Inflammatory macrophage (primary cell): ENCODE measurements at regions not wholly inside any gene's neighbourhood (a gene's known extent, or its start where the extent isn't known, plus 50 kb on each side); places are given as distances from the start of the nearest gene placed in this dataset.
"Not testable (repeated sequence)": the region's sequence is repeated elsewhere in the genome, so short reads cannot be mapped to it uniquely, and the experiment has no call there.

Source experiments
- DNase-seq, 2 donors: peaks; one replicate each; pipeline ENCODE4 v3.0.0-alpha.2; 2020 to 2022

GRCh38 chr3:150327678-150328653, 80.1 kb upstream of the TSC22D2 start:
- DNase-seq: no peak

GRCh38 chr3:150324788-150325187, 83.3 kb upstream of the TSC22D2 start:
- DNase-seq: no peak

- no peak for DNase-seq
These were observed 83.9 kb upstream of the TSC22D2 start for GRCh38 chr3:150324245-150324644.

- no peak for DNase-seq
These were observed 84.3 kb upstream of the TSC22D2 start for GRCh38 chr3:150323770-150324169.

GRCh38 chr3:150323091-150323490, 85.0 kb upstream of the TSC22D2 start:
- DNase-seq: not testable (repeated sequence)

DNA sequence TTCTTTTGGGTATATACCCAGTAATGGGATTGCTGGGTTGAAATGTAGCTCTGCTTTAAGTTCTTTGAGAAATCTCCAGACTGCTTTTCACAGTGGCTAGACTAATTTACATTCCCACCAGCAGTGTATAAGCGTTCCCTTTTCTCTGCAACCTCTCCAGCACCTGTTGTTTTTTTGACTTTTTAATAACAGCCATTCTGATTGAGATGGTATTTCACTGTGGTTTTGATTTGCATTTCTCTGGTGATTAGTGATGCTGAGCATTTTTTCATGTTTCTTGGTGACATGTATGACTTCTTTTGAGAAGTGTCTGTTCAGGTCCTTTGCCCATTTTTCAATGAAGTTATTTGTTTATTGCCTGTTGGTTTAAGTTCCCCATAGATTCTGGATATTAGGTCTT, 87.1 kb upstream of the TSC22D2 start:
- DNase-seq: not testable (repeated sequence)

DNA sequence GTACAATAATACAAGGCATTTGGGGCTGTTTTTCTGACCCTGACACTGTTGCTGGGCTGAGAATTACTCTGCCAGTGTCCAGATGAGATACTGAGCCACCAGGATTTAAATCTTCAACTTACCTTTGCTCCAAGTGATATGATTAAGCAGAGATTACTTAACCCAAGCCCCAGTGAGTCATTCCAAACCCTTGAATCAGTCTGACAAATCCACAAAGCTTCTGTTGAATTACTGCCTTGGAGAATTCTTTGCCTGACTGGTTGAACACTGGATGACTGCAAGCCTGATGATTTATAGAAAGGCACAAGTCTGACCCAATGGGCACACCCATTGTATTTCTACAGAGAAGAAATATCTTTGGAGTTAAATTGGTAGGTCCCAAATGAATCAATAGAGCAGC, 88.2 kb upstream of the TSC22D2 start:
- no peak for DNase-seq

- DNase-seq: no peak
These were observed 90.6 kb upstream of the TSC22D2 start for GRCh38 chr3:150317469-150317868.

GRCh38 chr3:150315721-150316120, 92.4 kb upstream of the TSC22D2 start:
- DNase-seq: no peak

- DNase-seq: no peak
These were observed 93.7 kb upstream of the TSC22D2 start for GRCh38 chr3:150314248-150315004.

GRCh38 chr3:150312018-150312657, 96.0 kb upstream of the TSC22D2 start:
- DNase-seq: peak in 1 of 2 donors; percentile 3

GRCh38 chr3:150311156-150311555, 96.9 kb upstream of the TSC22D2 start:
- no peak for DNase-seq

DNA sequence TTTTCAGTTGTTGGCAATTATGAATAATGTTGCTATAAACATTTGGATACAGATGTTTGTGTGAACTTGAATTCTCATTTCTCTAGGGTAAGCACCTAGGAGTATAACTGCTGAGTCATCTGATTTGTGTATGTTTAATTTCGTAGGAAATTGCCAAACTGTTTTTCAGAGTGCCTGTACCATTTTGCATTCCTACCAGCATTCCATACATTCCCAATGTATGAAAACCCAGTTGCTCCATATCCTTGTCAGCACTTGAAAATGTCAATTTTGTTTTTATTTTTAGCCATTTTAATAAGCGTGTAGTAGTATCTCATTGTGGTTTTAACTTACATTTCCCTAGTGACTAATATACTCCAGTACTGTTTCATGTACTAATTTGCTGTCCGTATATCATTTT, 98.5 kb upstream of the TSC22D2 start:
- no peak for DNase-seq

- DNase-seq: no peak
These were observed 98.9 kb upstream of the TSC22D2 start for GRCh38 chr3:150309257-150309542.

DNA sequence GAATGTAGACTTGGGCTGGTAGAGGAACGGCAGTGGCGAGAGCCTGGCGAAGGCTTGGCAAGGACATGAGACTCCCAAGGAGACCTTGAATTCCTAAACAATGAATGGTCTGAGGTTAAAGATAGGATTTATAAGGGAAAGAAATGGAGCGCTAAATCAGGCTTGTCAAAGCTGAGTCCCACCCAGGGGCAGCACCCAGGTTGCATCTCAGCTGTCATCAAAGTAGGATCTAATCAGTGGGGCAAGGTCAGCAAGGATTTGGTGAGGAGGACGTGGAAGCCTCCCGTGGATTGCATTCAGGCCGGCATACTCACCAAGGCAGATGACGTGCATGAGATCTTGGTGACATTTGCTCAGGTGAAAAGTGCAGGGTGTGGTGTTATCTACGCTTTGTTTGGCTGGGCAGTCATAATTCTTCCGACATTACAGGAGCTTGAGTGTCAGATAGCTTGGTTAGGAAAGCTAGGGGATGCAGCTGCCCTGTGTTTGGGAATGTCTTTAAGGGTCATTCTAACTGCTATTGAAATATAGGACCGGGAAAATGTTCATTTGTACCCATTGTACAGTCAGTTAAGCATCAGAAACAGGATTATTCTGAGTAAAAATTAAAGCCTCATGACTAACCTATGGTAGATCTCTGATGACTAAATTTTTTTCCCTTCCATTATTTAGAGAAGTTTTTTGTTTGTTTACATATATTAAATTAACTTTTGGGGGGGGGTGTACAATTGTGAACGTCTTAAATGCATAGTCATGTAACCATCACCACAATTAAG, 99.4 kb upstream of the TSC22D2 start:
- DNase-seq: no peak

GRCh38 chr3:150308037-150308319, 100.1 kb upstream of the TSC22D2 start:
- DNase-seq: no peak

DNA sequence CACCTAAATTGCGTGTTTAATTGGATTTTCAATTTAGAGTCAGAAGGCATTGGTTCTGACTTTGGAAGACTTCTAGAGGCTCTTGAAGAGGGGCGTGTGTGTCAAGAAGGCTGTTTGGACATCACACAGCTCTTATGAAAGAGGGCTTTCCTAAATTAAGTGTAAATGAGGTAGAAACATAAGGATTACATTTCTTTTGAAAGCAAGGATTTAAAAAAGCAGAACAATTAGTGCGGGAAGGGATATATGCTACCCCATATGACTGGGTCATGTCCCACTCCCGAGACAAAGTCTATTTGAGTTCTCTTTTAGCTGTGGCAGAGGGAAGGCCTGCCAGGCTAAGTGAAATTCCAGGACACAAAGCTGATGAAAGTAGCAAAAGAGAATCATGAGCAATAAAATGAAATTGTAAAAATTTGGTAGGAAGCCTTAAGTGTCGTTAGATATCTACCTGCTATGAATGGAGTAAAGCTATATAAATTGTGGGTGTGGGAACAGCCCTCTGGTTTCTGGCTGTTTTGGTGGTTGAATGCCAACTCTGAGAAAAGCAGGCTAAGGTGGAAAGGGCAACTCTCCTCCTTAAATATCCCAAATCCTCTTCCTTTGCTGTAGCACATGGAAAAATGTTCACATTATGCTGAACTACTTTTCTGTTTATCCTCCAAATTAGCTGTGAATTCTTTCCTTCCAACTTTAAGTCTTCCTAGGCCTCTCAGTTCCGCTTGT, 100.6 kb upstream of the TSC22D2 start:
- DNase-seq: no peak

GRCh38 chr3:150306906-150307305, 101.2 kb upstream of the TSC22D2 start:
- no peak for DNase-seq

- no peak for DNase-seq
These were observed 102.0 kb upstream of the TSC22D2 start for GRCh38 chr3:150306083-150306482.

DNA sequence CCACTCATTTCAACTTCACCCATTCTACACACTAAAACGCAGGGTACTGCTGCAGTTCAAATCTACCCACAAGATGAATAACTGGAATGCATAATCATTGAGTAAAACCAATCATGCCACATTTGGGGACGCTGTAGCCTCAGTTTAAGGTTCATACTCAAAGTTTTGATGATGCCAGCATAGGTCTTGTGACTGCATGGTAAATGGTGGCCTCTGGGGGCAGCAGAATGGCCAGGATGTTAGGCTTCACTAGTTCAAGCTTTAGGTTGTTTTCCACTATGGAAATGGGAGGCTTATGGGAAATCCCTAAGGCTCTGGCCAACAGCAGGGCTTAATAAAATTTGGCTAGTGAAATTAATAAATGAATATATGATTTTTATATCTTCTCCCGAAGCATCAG, 104.3 kb upstream of the TSC22D2 start:
- DNase-seq: peak; percentile 7 to 43

DNA sequence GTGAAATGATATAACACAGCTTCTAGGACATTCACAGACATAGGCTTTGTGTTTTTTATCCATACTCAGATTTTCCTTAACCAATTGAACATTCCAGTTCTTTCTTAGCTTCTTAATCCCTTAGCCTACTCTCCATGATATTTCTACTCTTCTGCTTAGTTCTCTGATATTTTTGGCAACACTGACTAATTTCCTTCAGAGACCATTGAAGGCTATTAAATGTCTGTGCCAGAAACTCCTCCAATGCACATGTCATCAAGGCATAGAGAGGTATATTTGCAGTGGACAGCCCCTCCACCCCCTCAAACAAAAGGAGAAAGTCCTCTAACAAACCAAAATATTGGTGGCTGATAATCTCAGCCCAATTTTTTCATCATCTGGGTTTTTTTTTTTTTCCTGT, 105.9 kb upstream of the TSC22D2 start:
- no peak for DNase-seq

DNA sequence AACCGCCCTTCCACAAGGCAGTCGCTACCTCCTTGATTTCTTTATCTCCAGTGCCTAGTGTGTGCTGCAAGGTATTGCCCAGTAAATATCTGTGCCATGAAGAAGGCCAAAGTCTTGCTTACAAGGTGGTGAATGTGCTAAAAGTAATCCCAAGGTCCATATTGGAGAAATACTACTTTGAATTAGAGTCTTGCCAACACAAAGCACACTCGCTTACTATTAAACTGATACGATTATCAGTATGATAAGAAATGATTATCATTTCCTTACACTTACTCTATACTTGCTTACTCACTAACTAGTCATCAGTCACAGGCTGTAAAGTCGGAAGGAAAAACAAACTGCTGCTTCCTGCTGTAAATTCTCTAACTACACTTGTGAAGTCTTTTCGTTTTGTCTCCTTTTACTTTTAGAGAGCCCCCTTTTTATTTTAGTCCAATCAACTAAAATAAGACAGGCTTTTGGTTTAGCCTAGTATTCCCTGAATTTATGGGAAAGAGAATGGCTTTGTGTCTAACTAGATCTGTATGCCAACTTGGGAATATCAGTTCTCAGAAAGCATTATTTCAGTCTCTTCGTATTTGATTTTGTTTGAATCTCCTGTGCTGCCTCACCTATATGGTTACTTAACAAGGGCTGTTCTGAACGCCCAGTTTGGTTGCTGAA, 107.1 kb upstream of the TSC22D2 start:
- no peak for DNase-seq
